Brain microvascular endothelial cell (primary cell): ENCODE measurements at regions not wholly inside any gene's neighbourhood (a gene's known extent, or its start where the extent isn't known, plus 50 kb on each side); places are given as distances from the start of the nearest gene placed in this dataset.
A peak's percentile ranks its signal among the peaks of the same experiment; 100 is the strongest.

Experiments used
- DNase-seq: peaks from one replicate; pipeline ENCODE4 v3.0.0-alpha.2; 2020
- H3K27ac ChIP-seq: fragments of 250-450 bp; sonication (Bioruptor Pico); 2 replicates; pipeline ENCODE4 v1.5.1; 2020; ENCODE audit warnings: mild to moderate bottlenecking, moderate library complexity
- H3K27me3 ChIP-seq: fragments of 250-450 bp; sonication (Bioruptor Pico); replicated peaks from 2 replicates; pipeline ENCODE4 v1.5.1; 2020; ENCODE audit warnings: mild to moderate bottlenecking
- H3K36me3 ChIP-seq: fragments of 250-450 bp; sonication (Bioruptor Pico); replicated peaks from 2 replicates; pipeline ENCODE4 v1.5.1; 2020; ENCODE audit warnings: mild to moderate bottlenecking
- H3K4me3 ChIP-seq: 2 replicates; pipeline ENCODE4 v1.5.1; 2011; ENCODE audit warnings: low read depth, mild to moderate bottlenecking, control low read depth, low read length, moderate library complexity
- CTCF ChIP-seq: IDR thresholded peaks from 2 replicates; pipeline ENCODE4 v1.5.1; 2011; ENCODE audit warnings: low read depth, mild to moderate bottlenecking, moderate library complexity, low read length, control low read depth, inconsistent platforms; ENCODE audit errors: missing control alignments
- in situ Hi-C: cut with HindIII; loops from 2 replicates; pipeline ENCODE4 v1.10.0; 2017; ENCODE audit warnings: low sequenced_read_pairs, low pct_ligation_motif_present

- no peak for TF ChIP-seq CTCF
- Histone ChIP-seq H3K27ac (no peak overlapping the region), H3K4me3 (no peak overlapping the region), H3K27me3 (no peaks in the 10 kb centered on the region), H3K36me3 (no peaks in the 10 kb centered on the region)
- no peak for DNase-seq
- in situ Hi-C loops, result no loop called here
These were observed 219.2 kb downstream of the MC4R start for GRCh38 chr18:60153376-60153775.

- no peak for TF ChIP-seq CTCF
- no peak for DNase-seq
- Histone ChIP-seq H3K27me3 (no peaks in the 10 kb centered on the region), H3K27ac (no peak overlapping the region), H3K4me3 (no peak overlapping the region), H3K36me3 (no peaks in the 10 kb centered on the region)
- in situ Hi-C loops, result no loop called here
These were observed 223.3 kb downstream of the MC4R start for GRCh38 chr18:60149316-60149715.

- in situ Hi-C loops, result no loop called here
These were observed 225.3 kb downstream of the MC4R start for GRCh38 chr18:60147323-60147722.

GRCh38 chr18:60146220-60146960, 226.2 kb downstream of the MC4R start:
- no peak for TF ChIP-seq CTCF

More at GRCh38 chr18:60147323-60147722, 225.3 kb downstream of the MC4R start:
- Histone ChIP-seq H3K27me3 (no peaks in the 10 kb centered on the region), H3K36me3 (no peaks in the 10 kb centered on the region), H3K4me3 (no peak overlapping the region), H3K27ac (no peak overlapping the region)
- no peak for TF ChIP-seq CTCF
- DNase-seq, result no peak

GRCh38 chr18:60145776-60146175, 226.8 kb downstream of the MC4R start:
- Histone ChIP-seq H3K4me3 (no peak overlapping the region), H3K36me3 (no peaks in the 10 kb centered on the region), H3K27me3 (no peaks in the 10 kb centered on the region), H3K27ac (no peak overlapping the region)
- in situ Hi-C loops, result no loop called here
- DNase-seq, result no peak
- no peak for TF ChIP-seq CTCF

More at GRCh38 chr18:60146220-60146960, 226.2 kb downstream of the MC4R start:
- in situ Hi-C loops, result no loop called here
- no peak overlapping the region for H3K4me3 ChIP-seq
- no peaks in the 10 kb centered on the region for H3K36me3 ChIP-seq
- no peaks in the 10 kb centered on the region for H3K27me3 ChIP-seq
- no peak overlapping the region for H3K27ac ChIP-seq
- DNase-seq, result peak; percentile 31

GRCh38 chr18:60134806-60135205, 235.0 kb downstream of the PMAIP1 start:
- Histone ChIP-seq H3K36me3 (no peaks in the 10 kb centered on the region), H3K27ac (no peak overlapping the region), H3K4me3 (no peak overlapping the region), H3K27me3 (no peaks in the 10 kb centered on the region)
- in situ Hi-C loops, result no loop called here
- TF ChIP-seq CTCF, result no peak
- DNase-seq, result no peak
